Fibroblast of skin of back (primary cell): ENCODE measurements at regions not wholly inside any gene's neighbourhood (a gene's known extent, or its start where the extent isn't known, plus 50 kb on each side); places are given as distances from the start of the nearest gene placed in this dataset.

Source experiments
- DNase-seq: peaks from one replicate; pipeline ENCODE4 v3.0.0-alpha.2; 2013

DNA sequence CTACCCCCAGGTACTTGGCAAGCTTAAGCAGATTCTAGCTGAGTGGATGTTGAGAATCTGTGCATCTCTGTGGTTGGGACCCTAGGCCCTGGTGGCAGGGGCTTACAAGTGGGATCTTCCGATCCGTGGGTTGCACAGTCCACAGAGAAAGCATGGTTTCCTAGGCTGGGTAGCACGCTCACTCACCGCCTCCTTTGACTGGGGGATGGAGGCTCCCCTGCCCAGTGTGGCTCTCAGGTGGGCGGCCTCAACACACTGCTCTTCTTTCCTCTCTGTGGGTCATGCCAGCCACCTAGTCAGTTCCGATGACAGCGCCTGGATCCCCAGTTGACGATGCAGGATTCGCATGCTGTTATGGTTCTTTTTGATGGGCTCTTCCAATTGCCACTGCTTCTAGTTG lies 639.5 kb upstream of the ADAMTS5 start:
- no peak for DNase-seq

DNA sequence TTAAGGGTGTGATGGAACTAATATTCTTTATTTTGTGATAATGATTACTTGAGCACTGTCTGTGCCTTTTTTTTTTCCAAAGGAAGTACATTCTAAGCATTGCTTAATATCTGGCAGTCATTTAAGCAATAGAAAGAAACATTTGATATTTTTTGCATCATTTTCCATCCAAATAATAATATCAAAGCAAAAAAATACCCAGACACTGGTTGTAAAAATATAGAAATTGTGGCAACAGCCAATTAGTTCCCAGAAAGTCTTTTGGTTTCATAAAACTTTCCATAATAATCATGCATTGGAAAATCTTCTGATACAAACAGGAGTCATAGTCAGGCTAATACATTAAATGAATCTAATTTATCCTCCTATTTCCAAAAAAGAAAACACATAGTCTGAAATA lies 629.3 kb upstream of the ADAMTS5 start:
- no peak for DNase-seq

DNA sequence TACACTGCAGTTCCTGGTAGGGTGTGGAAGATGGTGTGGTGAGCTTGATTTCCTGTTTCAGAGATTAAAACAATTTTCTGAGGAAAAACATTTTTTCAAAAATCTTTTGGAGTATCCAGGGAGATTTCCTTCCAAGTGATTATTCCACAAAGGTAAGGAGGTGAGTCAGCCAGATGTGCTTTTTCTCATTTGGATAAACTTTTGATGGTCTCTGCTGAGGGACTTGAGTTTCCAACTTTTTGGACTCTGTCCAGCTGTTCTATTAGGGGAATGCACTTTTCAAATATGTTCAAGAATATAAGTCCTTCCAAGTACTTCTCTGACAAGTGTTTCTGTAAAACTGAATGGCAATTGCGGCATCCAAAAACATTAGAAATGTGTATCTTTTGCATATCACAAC lies 628.8 kb upstream of the ADAMTS5 start:
- no peak for DNase-seq

DNA sequence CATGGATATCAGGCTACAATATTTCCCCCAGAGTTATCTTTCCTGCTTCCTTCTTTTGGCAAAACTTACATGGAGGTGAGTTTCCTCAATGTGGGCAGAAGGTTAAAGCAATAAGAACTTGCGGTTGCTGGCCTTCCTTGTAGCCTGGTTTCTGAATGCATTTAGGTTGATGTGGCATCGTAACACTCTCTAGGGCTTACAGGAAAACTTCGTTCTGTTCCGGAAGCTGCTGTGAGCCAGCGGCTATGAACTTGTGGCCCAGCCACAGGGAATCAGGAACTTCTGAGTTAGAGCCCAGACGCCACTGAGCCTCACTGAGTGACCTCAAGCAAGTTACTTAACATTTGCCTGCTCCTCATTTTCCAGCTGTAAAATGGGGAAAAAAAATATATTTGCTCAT lies 623.4 kb upstream of the ADAMTS5 start:
- DNase-seq, result peak; percentile 86

DNA sequence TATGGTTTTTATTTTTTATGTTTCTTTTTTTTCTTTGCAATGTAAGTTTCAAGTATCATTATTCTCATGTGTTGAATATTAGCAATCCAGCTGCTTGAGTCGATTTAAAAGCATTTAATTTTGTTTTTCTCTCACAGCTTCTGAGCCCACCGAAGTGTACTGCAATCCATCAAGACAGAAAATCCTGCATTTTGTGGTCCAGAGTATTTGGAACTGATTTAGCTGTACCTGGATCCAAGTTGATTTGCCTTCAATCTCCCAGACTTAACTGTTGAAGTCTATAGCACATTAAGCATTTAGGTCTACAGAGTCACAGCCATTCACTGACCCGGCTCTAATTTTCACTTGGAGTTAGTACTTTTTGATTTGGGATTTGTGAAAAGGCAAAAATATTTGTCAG lies 622.9 kb upstream of the ADAMTS5 start:
- no peak for DNase-seq

DNA sequence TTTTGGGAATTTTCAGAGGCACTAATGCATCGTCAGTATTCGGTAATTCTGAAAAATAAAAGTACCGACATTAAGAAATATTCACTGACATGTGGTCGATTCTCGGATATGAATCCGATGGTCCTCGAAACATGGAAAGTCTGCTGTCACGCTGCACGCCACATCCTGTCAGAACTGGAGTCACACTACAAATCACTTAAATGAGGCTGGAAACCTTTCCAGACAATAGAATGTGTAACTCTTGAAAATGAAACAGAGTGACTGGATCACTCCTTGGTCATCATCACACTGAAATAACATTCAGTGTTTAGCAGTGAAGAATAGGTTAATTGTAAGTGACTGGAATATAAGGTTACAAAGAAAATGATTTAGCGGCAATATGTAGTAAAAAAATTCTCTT lies 620.1 kb upstream of the ADAMTS5 start:
- DNase-seq, result no peak

DNA sequence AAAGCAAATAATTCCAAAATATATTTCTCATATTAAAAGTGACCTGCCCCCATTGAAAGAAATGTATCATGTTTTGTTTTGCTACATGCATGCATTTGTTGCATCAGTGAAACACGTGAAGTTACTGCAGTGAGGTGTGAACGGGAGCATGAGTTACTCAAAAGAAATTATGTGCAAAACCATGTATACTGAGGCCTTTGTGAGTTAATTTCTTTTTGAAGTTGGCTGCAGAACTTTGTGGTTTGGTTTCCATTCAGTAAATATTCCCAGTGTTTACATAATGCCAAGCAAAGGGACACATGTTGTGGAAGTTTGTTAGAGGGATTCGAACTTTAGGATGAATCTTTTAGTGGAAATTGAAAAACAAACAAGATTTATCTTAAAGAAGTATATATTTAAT lies 619.4 kb upstream of the ADAMTS5 start:
- DNase-seq, result no peak

DNA sequence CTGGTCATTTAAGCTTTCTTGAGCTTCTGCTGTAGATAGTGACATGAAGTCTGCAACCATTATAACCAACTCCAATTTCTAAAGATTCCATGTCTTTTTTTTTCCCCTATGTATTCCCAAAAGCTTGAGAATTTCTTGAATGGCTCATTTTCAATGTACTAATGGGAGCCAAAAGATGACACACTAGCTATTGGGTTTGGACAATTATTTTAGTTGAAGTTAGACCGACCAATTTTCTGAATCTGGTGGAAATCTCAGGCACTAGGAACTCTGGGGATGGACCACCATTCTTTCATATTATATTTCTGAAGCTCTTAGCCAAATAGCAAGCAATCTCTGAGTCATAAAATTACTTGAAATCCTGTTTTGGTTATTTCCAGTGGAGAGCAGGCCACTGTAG lies 617.4 kb upstream of the ADAMTS5 start:
- no peak for DNase-seq

DNA sequence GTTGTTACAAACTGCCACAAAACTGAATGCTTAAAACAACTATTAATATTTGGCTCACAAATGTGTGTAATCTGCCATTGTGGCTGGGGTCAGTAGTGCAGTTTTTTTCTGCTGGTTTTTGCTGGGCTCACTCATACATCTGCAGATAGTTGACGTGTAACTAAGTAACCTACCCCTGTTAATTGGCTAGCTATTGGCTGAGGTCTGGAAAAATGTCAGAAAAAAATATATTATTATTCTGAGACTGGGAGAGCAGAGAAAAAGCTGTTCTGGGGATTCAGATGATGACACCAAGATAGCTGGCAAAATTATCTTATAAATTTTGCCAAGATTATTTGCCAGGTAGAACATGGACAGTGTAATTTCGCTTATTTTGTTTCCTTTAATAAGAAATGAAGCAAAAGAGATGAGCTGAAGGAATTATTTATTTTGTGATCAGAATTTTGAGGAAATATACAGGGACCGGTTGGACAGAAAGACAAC lies 616.1 kb upstream of the ADAMTS5 start:
- DNase-seq, result no peak

DNA sequence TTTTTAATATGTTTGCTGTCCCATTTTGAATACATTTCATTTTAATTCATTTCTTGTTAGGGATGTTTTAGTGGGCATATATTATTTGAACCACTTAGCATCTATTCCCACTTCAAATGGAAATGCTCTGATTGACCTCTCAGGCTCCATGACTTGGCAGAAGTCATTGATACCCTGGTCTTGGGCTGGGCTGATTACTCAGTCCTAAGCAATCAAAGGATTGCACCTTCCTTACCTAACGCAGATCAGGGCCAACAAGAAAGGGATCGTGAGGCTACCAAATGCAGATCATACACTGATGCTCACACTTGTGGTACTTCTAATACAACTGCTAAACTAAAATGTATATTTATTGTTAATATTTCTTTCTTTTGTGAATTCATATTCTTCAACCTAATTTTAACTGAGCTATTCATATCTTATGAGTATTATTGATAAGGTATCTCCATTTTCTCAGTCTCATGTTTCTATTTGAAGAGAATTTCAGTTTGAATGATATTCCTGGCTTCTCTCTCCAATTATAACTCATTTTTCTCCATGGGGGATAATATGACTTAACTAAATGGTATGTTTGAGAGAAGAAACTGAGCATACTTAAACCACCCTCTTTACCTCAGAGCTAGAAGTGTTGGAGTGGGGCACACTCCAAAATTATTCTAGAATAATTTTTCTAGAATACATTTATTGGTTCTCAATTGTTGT lies 615.5 kb upstream of the ADAMTS5 start:
- peak; percentile 76 for DNase-seq

DNA sequence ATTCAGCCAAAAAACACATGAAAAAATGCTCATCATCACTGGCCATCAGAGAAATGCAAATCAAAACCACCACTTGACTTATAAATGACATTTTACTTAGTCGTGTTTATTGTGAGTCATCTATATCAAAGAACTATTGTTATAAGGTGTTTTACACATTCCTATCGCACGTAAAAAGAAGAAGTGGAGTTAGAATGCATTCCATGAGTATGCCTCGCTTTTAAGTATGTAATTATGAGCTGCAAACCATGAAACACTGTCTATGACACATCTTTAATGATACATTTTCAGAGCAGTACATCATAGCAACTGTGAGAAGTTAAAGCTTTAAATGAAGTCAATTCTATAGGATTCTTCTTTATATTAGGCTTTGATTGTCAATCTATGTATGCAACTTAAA lies 614.3 kb upstream of the ADAMTS5 start:
- DNase-seq, result peak; percentile 82

DNA sequence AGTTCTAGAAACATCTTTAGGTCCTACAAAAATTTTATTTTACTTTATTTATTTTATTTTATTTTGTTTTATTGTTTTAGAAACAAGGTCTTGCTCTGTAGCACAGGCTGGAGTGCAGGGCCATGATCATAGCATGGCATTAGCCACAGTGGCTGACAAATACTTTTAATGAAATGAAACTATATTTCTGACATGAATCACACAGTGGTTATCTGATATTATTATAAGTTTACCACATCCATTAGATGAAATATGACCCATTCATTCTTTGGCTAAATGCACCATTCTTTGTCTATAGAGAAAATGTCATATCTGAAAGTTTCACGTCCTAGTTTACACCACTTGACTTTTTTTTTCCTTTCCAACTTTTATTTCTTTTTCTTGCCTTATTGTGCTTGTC lies 613.4 kb upstream of the ADAMTS5 start:
- DNase-seq, result peak; percentile 89

DNA sequence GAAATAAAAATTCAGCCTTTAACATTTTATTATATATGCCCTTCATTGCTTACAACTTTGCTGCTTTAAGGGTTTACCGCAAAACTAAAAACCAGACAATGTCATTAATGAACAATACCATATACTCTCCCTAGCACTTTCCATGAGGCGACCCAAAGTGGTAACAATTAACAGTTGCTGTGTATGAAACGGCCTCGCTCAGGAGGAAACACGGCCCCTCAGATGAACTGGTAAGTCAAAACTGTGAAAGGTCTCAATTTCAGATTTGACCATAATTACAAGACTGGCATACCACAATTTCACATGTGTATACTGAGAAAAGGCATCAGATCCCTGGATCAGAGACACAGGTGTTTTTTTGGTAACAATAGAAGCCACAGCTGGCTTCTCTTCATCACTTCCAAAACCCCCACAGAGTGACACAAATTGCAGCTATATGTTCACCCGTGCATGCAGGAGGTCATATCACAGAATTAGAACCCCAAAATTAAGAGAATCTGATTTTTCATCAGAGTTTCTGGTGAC lies 611.9 kb upstream of the ADAMTS5 start:
- DNase-seq, result no peak

DNA sequence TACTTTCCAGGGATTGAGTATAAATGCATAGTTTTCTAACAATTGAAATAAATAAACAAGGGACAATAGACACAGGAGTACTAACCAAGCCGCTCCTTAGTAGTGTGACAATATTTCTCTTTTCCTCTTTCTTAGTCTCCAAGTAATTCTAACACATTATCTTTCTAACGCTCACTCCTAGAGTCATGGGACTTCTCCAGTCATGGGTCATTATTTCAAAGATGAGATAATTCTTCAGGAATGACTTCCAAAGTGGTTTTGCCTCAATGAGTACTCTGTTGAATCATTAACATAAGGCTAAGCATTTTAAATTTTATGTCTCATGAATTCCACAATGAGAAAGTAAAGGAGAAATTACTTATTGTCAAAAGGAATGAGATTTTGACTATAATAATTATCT lies 605.8 kb upstream of the ADAMTS5 start:
- DNase-seq, result peak; percentile 95

DNA sequence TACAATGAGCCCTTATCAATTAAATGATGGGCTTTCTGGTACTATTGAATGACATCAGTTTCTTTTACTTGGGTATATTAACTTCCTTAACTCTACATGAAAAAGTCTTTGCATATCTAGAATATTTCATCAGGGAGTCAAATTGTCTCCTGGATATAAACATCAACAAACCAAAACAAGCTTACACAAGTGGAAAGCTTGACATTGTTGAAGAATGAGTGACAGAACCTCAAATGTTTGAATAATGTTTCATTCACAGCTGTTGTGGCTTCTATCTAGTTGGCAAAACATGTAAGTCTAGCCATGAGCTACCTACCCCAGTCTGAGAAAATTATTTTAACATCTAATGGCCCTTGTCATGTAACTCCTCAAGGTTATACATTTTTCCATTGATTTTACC lies 604.8 kb upstream of the ADAMTS5 start:
- DNase-seq, result peak; percentile 94

DNA sequence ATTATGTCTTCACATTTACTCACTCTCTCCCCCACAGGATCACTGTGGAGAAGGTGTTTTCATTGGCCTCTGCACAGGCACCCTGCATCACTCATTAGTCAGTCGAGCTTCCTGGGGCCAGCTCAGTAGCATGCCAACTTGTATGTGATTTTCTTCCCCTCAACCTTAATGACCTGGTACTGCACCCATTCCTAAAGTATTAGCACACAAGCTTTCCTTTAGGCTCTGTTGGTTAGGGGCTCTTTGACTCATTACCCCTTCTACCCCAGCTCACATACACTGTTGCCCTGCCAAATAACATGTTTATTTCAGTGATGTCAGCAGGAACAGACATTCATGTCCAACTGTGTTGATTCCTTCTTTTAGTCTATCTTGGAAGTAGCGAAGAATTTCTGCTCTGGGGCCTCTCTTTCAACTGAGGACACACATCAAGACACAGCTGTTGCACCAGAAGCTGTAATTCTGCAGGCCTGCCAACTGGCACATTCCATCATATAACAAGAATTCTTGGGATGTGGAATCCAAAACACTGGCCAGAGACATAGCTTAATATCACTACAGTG lies 603.5 kb upstream of the ADAMTS5 start:
- DNase-seq, result peak; percentile 97

DNA sequence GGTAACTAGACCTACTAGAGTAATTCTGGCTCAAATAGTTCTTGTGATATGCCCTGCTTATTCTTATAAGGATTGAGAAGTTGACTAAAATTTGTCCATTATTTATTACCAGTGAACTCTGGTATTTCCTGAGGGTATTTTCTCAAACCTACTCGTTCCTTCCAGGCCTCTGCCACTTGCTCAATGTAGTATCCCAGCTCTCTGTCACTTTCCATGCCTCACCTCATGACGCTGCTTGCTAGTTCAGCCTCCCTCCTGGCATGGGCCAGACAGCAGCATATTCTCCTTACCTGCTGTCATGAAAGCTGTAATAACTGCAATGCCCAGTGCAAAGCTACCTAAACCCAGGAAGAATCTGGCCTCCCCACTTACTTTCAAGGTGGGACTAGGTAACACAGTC lies 602.9 kb upstream of the ADAMTS5 start:
- DNase-seq, result peak; percentile 45

DNA sequence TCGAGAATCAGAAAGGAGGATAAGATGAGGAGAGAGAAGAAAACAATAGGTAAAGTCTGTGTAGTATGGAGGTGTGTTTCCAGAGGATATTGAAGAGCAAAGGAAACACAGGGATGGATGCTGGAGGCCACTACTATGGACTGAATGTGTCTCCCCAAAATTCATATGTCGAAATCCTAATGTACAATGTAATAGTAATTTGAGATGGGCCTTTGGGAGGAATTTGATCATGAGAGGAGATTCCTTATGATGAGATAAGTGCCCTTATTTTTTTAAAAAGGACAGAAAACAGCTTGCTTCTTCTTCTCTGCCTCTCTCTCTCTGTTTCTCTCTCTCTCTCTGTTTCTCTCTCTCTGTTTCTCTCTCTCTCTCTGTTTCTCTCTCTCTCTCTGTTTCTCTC lies 602.2 kb upstream of the ADAMTS5 start:
- DNase-seq, result peak; percentile 36

DNA sequence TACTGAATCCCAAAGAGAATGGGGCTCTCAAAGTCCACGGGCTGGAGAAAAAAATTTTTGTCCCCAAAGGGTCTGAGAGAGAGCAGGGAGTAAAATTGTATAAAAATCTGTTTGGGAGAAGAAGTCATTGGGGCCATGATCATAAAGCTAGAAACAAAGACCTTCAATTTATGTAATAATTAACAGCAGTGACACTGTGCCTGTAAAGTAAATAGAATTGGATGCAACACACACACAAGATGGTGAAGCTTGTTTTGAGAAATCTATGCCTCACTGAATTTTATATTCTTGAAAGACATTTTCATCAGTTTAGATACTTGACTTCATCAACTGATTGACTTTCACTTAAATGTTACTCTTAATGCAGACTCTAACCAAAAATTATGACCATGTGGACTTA lies 600.5 kb upstream of the ADAMTS5 start:
- DNase-seq, result no peak

DNA sequence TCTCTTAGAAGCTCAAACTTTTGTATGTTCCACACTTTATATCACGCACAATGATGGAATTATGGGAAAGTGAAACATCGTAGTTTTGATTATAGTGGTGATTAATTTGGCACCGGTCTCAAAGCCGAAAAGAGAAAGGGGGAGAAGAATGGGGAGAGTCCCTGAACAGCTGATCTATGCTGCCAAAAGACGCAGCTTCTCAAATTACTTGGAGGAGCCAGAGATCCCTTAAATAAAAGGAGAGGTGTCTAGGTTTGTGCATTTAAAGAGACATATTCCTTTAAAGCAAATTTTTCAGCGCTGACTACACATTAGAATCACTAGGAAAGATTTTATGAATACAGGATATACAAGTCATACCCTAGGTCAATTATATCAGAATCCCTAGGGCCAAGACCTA lies 599.6 kb upstream of the ADAMTS5 start:
- no peak for DNase-seq

DNA sequence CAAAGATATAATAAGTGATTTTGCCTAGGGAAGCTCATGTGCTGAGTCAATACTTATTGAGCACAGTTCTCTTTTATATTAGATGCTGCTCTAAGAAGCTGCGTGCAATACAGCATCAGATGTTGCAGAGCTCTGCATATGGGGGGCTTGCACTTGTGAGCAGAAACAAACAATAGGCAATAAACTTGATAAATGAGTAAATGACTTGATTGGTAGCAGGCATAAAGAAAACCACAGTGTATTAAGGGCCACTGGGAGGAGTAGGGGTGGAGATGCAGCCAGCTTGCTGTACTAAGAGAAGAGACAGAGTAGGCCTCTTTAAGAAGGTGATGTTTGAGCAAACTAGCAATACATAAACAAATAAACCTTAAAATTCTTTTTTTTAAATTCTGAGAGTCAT lies 598.5 kb upstream of the ADAMTS5 start:
- DNase-seq, result no peak

DNA sequence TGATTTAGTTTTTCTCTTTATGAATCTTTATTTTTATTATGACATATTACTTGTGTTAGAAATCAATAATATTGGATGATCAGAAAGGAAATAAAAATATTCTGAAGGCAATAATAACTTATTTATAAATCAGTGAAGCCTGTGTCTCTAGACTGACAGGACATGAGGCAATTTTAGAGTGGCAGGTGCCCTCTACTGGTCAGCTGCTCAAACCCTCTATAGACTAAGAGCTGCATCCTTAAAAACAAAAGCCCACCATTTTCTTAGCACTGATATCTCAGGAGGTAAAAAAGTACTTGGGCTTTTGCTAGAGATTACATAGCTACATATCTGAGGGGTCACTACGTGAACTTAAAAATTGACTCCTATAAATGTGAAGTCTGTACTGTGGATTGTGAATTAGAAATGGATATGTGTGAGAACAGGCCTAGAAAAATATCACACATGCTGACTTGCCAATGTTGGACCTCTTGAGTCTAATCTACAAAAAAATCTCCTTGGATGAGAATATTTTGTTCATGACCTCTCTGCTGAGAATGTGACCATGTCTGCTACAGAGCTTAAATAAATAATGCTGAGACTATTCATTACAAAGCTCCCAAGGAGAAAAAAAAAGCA lies 597.9 kb upstream of the ADAMTS5 start:
- peak; percentile 79 for DNase-seq

DNA sequence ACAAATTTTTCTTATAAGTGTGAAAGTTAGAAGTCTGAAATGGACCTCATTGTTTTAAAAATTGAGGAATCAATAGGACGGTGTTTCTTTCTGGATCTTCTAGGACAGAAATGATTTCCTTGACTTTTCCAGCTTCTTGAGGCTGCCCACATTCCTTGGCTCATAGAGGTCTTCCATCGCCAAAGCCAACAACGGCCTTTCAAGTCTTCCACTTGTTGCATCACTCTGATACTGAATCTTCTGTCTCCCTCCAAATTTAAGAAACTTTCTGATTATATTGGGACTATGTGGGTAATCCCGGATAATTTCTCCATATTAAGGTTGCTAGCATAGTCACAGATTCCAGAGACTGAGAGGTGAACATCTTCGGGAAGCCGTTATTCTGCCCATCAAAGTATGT lies 595.4 kb upstream of the ADAMTS5 start:
- DNase-seq, result no peak

DNA sequence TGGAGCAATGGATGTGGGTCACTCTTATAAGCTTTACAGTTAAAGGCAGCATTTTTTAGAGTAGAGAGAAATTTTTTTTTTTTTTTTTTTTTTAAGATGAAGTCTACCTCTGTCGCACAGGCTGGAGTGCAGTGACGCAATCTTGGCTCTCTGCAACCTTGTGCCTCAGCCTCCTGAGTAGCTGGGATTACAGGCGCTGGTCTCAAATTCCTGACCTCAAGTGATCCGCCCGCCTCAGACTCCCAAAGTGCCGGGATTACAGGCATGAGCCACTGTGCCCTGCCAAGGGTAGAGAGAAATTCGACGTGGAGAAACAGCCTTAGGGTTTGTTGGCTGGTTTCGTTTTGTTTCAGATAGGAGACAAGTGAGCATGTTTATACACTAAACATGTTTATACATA lies 594.2 kb upstream of the ADAMTS5 start:
- no peak for DNase-seq
